Kidney epithelial cell (primary cell): ENCODE measurements at regions not wholly inside any gene's neighbourhood (a gene's known extent, or its start where the extent isn't known, plus 50 kb on each side); places are given as distances from the start of the nearest gene placed in this dataset.

ENCODE experiments used
- DNase-seq: peaks from one replicate; pipeline ENCODE4 v3.0.0-alpha.2; 2010; ENCODE audit warnings: low read depth
- H3K27me3 ChIP-seq: 2 replicates; pipeline ENCODE4 v1.6.0; 2011; ENCODE audit warnings: low read length; ENCODE audit not compliant: control insufficient read depth, insufficient read depth
- H3K36me3 ChIP-seq: 2 replicates; pipeline ENCODE4 v1.5.1; 2011; ENCODE audit warnings: low read length; ENCODE audit not compliant: control insufficient read depth, insufficient read depth
- H3K4me3 ChIP-seq: 2 replicates; pipeline ENCODE4 v1.5.1; 2011; ENCODE audit warnings: low read depth, mild to moderate bottlenecking, control low read depth, low read length
- TF ChIP-seq, protein P1 (sequence below): IDR thresholded peaks from 2 replicates; pipeline ENCODE4 v1.5.1; 2011; ENCODE audit warnings: mild to moderate bottlenecking, moderate library complexity, low read length, control low read depth, inconsistent platforms; ENCODE audit not compliant: insufficient read depth, poor library complexity, severe bottlenecking

DNA sequence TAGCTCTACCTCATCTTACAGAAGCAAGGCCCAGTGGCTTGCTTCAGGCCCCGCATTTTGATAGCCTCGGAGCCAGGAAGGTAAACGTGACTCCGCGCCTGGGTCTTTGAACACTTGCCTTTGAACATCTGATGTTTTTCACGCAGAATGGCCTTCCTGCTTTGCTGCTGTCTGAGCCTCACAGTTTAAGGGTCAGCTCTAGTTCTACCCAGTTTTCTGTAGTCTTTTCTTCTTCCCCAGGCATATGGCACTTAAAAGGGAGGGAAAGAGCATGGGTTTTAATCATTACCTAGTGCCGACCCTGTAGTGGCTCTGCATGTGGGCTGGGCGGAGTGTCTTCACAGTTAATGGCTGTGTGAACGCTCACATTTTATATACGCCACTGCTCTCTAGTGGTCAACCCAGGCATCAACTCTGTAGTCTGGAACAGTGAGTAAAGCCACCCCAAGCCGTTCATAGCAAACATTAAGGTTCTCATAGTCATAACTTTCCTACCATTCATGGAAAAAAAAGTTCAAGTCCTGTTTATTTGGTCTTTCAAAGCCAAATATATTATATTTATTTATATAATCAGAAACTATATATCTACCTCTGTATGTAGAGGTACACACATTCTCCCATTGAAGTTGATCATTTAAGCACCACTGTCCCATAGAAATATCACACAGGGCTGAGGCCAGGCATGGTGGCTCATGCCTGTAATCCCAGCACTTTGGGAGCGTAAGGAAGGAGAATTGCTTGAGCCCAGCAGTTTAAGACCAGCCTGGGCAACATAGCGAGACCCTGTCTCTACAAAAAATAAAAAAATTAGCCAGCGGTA lies 78.1 kb downstream of the IER5 start:
- no peak for DNase-seq
- Histone ChIP-seq H3K36me3 (no peaks in the 10 kb centered on the region), H3K27me3 (no peaks in the 10 kb centered on the region), H3K4me3 (no peak overlapping the region)
- TF ChIP-seq, protein P1, sequence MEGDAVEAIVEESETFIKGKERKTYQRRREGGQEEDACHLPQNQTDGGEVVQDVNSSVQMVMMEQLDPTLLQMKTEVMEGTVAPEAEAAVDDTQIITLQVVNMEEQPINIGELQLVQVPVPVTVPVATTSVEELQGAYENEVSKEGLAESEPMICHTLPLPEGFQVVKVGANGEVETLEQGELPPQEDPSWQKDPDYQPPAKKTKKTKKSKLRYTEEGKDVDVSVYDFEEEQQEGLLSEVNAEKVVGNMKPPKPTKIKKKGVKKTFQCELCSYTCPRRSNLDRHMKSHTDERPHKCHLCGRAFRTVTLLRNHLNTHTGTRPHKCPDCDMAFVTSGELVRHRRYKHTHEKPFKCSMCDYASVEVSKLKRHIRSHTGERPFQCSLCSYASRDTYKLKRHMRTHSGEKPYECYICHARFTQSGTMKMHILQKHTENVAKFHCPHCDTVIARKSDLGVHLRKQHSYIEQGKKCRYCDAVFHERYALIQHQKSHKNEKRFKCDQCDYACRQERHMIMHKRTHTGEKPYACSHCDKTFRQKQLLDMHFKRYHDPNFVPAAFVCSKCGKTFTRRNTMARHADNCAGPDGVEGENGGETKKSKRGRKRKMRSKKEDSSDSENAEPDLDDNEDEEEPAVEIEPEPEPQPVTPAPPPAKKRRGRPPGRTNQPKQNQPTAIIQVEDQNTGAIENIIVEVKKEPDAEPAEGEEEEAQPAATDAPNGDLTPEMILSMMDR = peak; percentile 82

DNA sequence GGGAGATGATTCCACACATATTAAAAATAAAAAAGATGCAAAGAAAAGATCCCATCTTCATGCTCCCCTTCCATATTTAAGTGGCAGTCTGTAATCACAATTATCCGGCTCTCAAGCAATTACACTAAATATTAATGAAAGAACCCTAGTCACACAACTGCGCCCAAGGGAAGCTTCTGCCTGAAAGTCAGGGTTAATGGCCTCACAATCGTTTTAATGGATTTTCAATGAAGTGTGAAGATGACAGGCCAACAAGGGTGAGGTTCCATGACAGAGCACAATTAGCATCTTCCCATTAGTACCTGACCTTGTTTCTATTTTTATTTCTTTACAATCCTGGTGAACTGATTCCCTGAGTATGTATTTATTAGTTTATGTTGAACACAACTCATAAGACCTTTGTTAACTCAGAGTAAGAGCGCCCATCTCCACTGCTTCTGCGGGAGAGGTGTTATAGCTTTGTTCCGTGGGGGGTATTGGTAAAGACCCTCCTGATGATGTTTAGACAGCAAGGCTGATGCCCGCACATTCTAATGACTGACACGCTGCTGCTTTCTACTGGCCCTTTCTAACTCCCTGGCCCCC lies 80.9 kb downstream of the IER5 start:
- Histone ChIP-seq H3K27me3 (no peaks in the 10 kb centered on the region), H3K36me3 (no peaks in the 10 kb centered on the region), H3K4me3 (no peak overlapping the region)
- no peak for DNase-seq
- TF ChIP-seq, protein P1 = no peak

DNA sequence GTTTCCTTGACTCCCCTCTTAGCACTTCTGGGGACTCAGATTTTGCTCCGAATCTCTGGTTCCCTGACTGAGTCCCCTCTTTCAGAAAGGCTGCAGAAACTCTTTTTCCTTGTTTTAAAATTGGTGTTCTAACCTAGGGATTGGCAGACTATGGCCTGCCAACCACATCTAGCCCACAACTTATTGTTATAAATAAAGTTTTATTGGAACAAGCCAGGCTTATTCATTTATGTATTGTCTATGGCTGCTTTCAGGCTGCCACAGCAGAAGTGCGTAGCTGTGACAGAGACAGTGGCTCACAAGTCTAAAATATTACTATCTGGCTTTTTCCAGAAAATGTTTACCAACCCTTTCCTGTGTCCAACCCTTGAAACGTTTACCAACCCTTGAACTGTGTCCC lies 81.7 kb downstream of the IER5 start:
- no peak overlapping the region for H3K4me3 ChIP-seq
- no peak for DNase-seq
- no peaks in the 10 kb centered on the region for H3K27me3 ChIP-seq
- TF ChIP-seq, protein P1 = no peak
- no peaks in the 10 kb centered on the region for H3K36me3 ChIP-seq

DNA sequence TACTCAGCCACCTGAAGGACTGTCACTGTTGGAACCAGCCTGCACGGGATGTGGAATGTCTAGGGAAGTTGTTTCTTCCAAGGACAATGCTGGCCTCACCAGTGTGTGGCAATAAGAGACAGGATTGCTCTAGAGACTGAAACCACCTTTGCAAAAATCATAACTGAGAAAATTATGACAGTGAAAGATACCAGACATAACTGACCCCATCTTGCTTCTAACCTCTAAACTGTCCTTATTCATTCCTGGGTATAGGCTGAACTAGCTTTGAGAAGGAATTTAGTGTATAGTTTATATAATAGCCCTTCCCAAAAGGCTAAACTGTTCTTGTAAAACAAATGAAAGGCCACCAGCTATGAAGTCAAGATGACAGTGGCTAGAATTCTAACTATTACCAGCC lies 83.6 kb downstream of the IER5 start:
- Histone ChIP-seq H3K4me3 (no peak overlapping the region), H3K36me3 (no peaks in the 10 kb centered on the region), H3K27me3 (no peaks in the 10 kb centered on the region)
- TF ChIP-seq, protein P1 = no peak
- DNase-seq = no peak

DNA sequence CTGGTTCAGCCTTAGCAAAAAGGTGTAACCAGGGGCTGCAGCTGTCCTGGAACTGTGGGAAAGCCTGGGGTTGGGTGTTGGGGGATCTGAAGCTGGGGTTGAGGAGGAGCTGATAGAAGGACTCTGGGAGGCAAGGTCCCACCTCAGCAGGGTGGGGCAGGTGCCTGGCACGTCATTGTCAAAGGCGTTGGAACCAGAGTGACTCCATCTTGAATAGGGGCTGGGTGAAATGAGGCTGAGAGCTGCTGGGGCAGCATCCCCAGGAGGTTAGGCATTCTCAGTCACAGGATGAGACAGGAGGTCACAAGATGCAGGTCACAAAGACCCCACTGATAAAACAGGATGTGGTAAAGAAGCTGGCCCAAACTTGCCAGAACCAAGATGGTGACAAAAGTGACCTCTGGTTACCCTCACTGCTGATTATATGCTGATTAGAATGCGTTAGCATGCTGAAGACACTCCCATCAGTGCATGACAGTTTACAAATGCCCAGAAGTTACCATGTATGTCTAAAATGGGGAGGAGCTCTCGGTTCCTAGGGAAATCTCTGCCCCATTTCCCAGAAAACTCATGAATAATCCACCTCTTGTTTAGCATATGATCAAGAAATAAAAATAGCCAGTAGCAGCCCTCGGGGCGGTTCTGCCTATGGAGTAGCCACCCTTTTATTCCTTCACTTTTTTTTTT lies 85.4 kb downstream of the IER5 start:
- DNase-seq = no peak
- TF ChIP-seq, protein P1 = no peak
- Histone ChIP-seq H3K4me3 (no peak overlapping the region), H3K27me3 (no peaks in the 10 kb centered on the region), H3K36me3 (no peaks in the 10 kb centered on the region)

DNA sequence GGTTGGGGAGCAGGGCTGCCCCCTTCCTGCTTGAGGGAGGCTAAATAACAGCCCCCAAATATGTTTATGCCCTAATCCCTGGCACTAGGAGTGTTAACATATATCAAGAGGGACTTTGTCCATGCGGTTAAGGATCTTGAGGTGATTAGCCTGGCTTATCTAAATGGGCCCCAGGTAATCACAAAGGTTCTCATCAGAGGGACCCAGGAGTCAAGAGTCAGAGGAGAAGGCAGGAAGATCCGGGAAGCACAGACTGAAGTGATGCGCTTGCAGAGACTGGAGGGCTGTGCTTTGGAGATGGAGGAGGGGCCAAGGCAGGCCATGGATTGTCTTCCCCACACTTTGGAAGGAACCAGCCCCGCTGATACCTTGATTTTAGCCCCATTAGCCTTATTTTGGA lies 86.4 kb downstream of the IER5 start:
- DNase-seq = no peak
- Histone ChIP-seq H3K27me3 (peaks cover 3% of the 10 kb centered on the region), H3K4me3 (no peak overlapping the region), H3K36me3 (no peaks in the 10 kb centered on the region)
- TF ChIP-seq, protein P1 = no peak
